Mucosa of rectum (tissue), 2 donors: ENCODE measurements at regions not wholly inside any gene's neighbourhood (a gene's known extent, or its start where the extent isn't known, plus 50 kb on each side); places are given as distances from the start of the nearest gene placed in this dataset.

Experiments used
- H3K27ac ChIP-seq, 2 donors: one replicate each; pipeline ENCODE4 v1.7.0; 2013; ENCODE audit warnings: inconsistent platforms in 2 of 2, low read depth in 2 of 2, low read length in 2 of 2
- H3K27me3 ChIP-seq, 2 donors: one replicate each; pipeline ENCODE4 v1.7.0; 2013; ENCODE audit warnings: low read length in 2 of 2; ENCODE audit not compliant: control insufficient read depth in 2 of 2, insufficient read depth in 2 of 2
- H3K36me3 ChIP-seq, 2 donors: one replicate each; pipeline ENCODE4 v1.7.0; 2013; ENCODE audit warnings: low read length in 2 of 2; ENCODE audit not compliant: control insufficient read depth in 2 of 2, insufficient read depth in 2 of 2
- H3K4me1 ChIP-seq, 2 donors: one replicate each; pipeline ENCODE4 v1.7.0; 2013; ENCODE audit warnings: low read length in 2 of 2, mild to moderate bottlenecking in 1 of 2; ENCODE audit not compliant: control insufficient read depth in 2 of 2, insufficient read depth in 2 of 2
- H3K4me3 ChIP-seq, 2 donors: one replicate each; pipeline ENCODE4 v1.7.0; 2013; ENCODE audit warnings: low read length in 2 of 2
- H3K9ac ChIP-seq, 2 donors: one replicate each; pipeline ENCODE4 v1.7.0; 2013; ENCODE audit warnings: low read length in 2 of 2, low read depth in 1 of 2, mild to moderate bottlenecking in 1 of 2
- H3K9me3 ChIP-seq, 2 donors: one replicate each; pipeline ENCODE4 v1.7.0; 2013; ENCODE audit warnings: low read length in 2 of 2; ENCODE audit not compliant: control insufficient read depth in 2 of 2
- donor health status: healthy.
- donor health status: Normal muscosa, but diverticular disease.

DNA sequence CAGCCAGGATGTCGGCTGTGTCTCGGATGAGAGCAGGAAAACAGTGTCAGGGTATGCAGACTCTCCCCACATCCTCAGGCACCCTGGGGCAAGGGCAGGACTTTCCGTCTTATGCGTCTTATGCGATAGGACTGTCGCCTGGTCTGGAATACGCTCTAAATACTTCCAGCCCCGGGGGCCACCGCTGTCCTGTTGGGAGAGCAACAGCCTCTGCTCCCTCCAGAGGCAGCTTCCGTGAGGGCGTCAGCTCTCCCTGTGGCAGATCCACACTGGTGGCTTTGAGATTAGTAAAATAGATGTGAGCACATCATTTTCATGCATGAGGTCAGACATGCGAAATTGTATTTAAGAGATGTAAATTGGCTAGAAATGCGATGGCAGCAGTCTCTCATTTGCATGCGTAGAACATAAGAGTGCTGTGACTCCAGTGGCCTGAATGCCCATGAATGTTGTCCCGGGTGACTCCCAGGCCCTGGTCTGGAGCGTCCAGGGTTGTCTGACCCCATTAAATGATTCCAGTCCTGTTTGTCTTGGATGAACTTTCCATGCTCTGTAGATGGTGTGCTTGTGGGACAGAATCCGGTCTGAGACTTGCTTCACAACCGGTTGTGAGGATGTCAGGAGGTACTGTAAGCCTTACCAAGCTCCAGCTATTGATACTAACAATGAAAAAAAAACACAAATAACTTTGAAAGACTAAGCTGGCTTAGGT, 228.2 kb downstream of the SYK start:
- no peak overlapping the region for H3K4me3 ChIP-seq
- H3K9me3 ChIP-seq = no peaks in the 10 kb centered on the region
- H3K27ac ChIP-seq = no peak overlapping the region
- H3K27me3 ChIP-seq = no peaks in the 10 kb centered on the region
- H3K9ac ChIP-seq = no peak overlapping the region
- no peaks in the 10 kb centered on the region for H3K36me3 ChIP-seq
- H3K4me1 ChIP-seq = no peaks in the 10 kb centered on the region

DNA sequence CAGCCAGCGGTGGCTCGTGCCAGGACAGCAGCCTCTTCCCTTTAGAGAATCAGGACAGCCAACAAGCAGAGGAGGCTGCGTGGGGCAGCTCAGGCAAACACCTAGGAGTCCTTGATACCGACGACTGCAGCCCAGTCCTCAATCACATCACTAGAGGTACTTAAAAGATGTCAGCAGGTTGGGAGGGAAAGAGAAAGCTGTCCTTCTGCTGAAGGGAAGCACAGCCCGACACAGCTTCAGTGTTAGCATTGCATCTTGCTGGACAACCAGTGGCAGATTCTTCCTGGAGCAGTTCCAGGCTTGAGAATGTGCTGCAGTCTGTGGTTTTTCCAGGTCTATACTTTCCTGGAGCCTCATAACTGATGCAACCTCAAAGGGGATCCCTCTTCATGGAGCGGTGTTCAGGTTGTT, 230.5 kb downstream of the SYK start:
- Histone ChIP-seq H3K27me3 (no peaks in the 10 kb centered on the region), H3K27ac (no peak overlapping the region), H3K9me3 (no peaks in the 10 kb centered on the region), H3K36me3 (no peaks in the 10 kb centered on the region), H3K4me1 (peaks cover 4 to 6% of the 10 kb centered on the region in 2 donors), H3K4me3 (no peak overlapping the region), H3K9ac (no peak overlapping the region)

- Histone ChIP-seq H3K4me1 (peaks cover 16% of the 10 kb centered on the region in 2 donors), H3K9me3 (no peaks in the 10 kb centered on the region), H3K4me3 (no peak overlapping the region), H3K27me3 (no peaks in the 10 kb centered on the region), H3K9ac (no peak overlapping the region), H3K27ac (no peak overlapping the region), H3K36me3 (no peaks in the 10 kb centered on the region)
Measured at GRCh38 chr9:91033270-91033669, 231.7 kb downstream of the SYK start.

DNA sequence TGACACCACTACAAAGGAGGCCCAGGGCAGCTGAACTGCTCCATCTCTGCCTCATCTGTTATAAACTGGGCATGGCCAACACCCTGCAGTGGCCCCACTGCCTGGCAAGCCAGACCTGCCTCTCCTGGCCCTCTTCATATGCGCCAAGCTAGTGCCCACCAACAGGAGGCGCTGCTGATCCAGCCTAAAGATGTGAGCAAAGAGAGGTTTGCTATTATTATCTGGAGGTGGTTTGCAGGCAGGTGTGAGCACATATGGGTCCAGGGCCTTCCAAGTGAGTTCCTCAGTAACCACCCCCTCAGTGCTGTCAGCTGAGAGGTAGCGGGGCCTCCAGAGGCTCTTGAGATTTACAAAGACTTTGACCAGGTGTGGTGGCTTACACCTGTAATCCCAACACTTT, 232.2 kb downstream of the SYK start:
- no peaks in the 10 kb centered on the region for H3K9me3 ChIP-seq
- no peaks in the 10 kb centered on the region for H3K36me3 ChIP-seq
- no peak overlapping the region for H3K9ac ChIP-seq
- no peak overlapping the region for H3K4me3 ChIP-seq
- H3K4me1 ChIP-seq = peaks cover 18 to 20% of the 10 kb centered on the region in 2 donors
- peak overlapping the region in 1 of 2 donors; percentile 16 for H3K27ac ChIP-seq
- H3K27me3 ChIP-seq = no peaks in the 10 kb centered on the region

DNA sequence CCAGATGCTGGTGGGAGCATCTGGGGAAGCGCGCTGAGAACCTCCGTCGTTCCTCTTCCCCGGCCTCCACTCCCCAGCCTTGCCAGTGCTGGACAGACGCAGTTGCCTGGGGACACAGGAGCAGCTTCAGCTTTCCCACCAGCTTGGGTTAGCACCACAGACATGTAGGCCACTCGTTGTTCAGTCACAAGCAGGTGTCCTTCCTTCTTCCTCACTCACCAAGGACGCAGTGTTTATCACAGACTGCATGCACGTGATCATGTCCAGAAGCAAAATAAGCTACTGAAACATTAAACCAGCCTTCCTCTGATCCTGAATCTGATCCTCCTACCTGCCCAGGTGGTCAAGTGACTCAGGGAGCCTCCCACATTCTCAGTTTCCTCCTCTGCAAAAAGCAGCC, 232.9 kb downstream of the SYK start:
- H3K4me1 ChIP-seq = peaks cover 18 to 20% of the 10 kb centered on the region in 2 donors
- H3K9me3 ChIP-seq = no peaks in the 10 kb centered on the region
- no peak overlapping the region for H3K4me3 ChIP-seq
- H3K9ac ChIP-seq = peak overlapping the region in 1 of 2 donors; percentile 32
- no peaks in the 10 kb centered on the region for H3K27me3 ChIP-seq
- no peaks in the 10 kb centered on the region for H3K36me3 ChIP-seq
- H3K27ac ChIP-seq = peak overlapping the region in 1 of 2 donors; percentile 43

- H3K36me3 ChIP-seq = no peaks in the 10 kb centered on the region
- H3K9me3 ChIP-seq = no peaks in the 10 kb centered on the region
- H3K9ac ChIP-seq = no peak overlapping the region
- H3K27me3 ChIP-seq = no peaks in the 10 kb centered on the region
- peaks cover 18 to 20% of the 10 kb centered on the region in 2 donors for H3K4me1 ChIP-seq
- peak overlapping the region in 1 of 2 donors; percentile 74 for H3K27ac ChIP-seq
- no peak overlapping the region for H3K4me3 ChIP-seq
Measured at GRCh38 chr9:91034976-91035824, 233.6 kb downstream of the SYK start.

- Histone ChIP-seq H3K36me3 (no peaks in the 10 kb centered on the region), H3K4me1 (peaks cover 18 to 20% of the 10 kb centered on the region in 2 donors), H3K27ac (peak overlapping the region; percentile 60 to 71)
Measured at GRCh38 chr9:91035825-91036208, 234.2 kb downstream of the SYK start.

GRCh38 chr9:91036356-91036755, 234.7 kb downstream of the SYK start:
- no peaks in the 10 kb centered on the region for H3K36me3 ChIP-seq
- no peak overlapping the region for H3K4me3 ChIP-seq
- H3K9ac ChIP-seq = no peak overlapping the region
- peak overlapping the region; percentile 60 to 71 for H3K27ac ChIP-seq
- H3K27me3 ChIP-seq = no peaks in the 10 kb centered on the region
- no peaks in the 10 kb centered on the region for H3K9me3 ChIP-seq
- H3K4me1 ChIP-seq = peaks cover 18 to 20% of the 10 kb centered on the region in 2 donors

More at GRCh38 chr9:91035825-91036208, 234.2 kb downstream of the SYK start:
- no peaks in the 10 kb centered on the region for H3K9me3 ChIP-seq
- no peaks in the 10 kb centered on the region for H3K27me3 ChIP-seq
- H3K9ac ChIP-seq = no peak overlapping the region
- no peak overlapping the region for H3K4me3 ChIP-seq

- Histone ChIP-seq H3K9me3 (no peaks in the 10 kb centered on the region), H3K27me3 (no peaks in the 10 kb centered on the region), H3K4me1 (peaks cover 18 to 20% of the 10 kb centered on the region in 2 donors), H3K27ac (peak overlapping the region in 1 of 2 donors; percentile 71), H3K4me3 (no peak overlapping the region), H3K36me3 (no peaks in the 10 kb centered on the region), H3K9ac (no peak overlapping the region)
Measured at GRCh38 chr9:91036826-91037510, 235.3 kb downstream of the SYK start.
